HG02970 (cell line): ENCODE measurements at regions not wholly inside any gene's neighbourhood (a gene's known extent, or its start where the extent isn't known, plus 50 kb on each side); places are given as distances from the start of the nearest gene placed in this dataset.

Source experiments
- ATAC-seq: cut with Tn5 transposase; IDR thresholded peaks from one replicate; pipeline ENCODE4 v1.9.1; 2021; ENCODE audit warnings: mild to moderate bottlenecking, moderate library complexity, moderate number of reproducible peaks; ENCODE audit not compliant: unreplicated experiment, low FRiP score

GRCh38 chr1:172882385-172882784 lies 168.4 kb downstream of the TNFSF18 start:
- ATAC-seq, result no peak

- ATAC-seq, result no peak
Measured at GRCh38 chr1:172882791-172883386, 167.9 kb downstream of the TNFSF18 start.

- ATAC-seq, result peak; percentile 60
Measured at GRCh38 chr1:172883387-172883791, 167.4 kb downstream of the TNFSF18 start.

GRCh38 chr1:172883844-172884243 lies 166.9 kb downstream of the TNFSF18 start:
- ATAC-seq, result peak; percentile 13

- ATAC-seq, result no peak
Measured at GRCh38 chr1:172885411-172885810, 165.3 kb downstream of the TNFSF18 start.

- no peak for ATAC-seq
Measured at GRCh38 chr1:172885971-172886370, 164.8 kb downstream of the TNFSF18 start.

- ATAC-seq, result no peak
Measured at GRCh38 chr1:172887162-172887561, 163.6 kb downstream of the TNFSF18 start.

- ATAC-seq, result no peak
Measured at GRCh38 chr1:172893146-172893841, 157.4 kb downstream of the TNFSF18 start.

- peak; percentile 32 for ATAC-seq
Measured at GRCh38 chr1:172894349-172895049, 156.2 kb downstream of the TNFSF18 start.

GRCh38 chr1:172895050-172895460 lies 155.7 kb downstream of the TNFSF18 start:
- peak; percentile 72 for ATAC-seq

- no peak for ATAC-seq
Measured at GRCh38 chr1:172895761-172896160, 155.0 kb downstream of the TNFSF18 start.

GRCh38 chr1:172897738-172898137 lies 153.0 kb downstream of the TNFSF18 start:
- ATAC-seq, result no peak

GRCh38 chr1:172898866-172899265 lies 151.9 kb downstream of the TNFSF18 start:
- ATAC-seq, result no peak

GRCh38 chr1:172900376-172900997 lies 150.3 kb downstream of the TNFSF18 start:
- ATAC-seq, result no peak

- no peak for ATAC-seq
Measured at GRCh38 chr1:172902200-172902599, 148.5 kb downstream of the TNFSF18 start.

- ATAC-seq, result no peak
Measured at GRCh38 chr1:172902861-172903381, 147.8 kb downstream of the TNFSF18 start.

GRCh38 chr1:172903581-172904220 lies 147.0 kb downstream of the TNFSF18 start:
- ATAC-seq, result no peak

- no peak for ATAC-seq
Measured at GRCh38 chr1:172905452-172905851, 145.3 kb downstream of the TNFSF18 start.

- no peak for ATAC-seq
Measured at GRCh38 chr1:172906778-172907592, 143.8 kb downstream of the TNFSF18 start.
